ENCODE measurements at regions not wholly inside any gene's neighbourhood (a gene's known extent, or its start where the extent isn't known, plus 50 kb on each side); places are given as distances from the start of the nearest gene placed in this dataset.

DNA sequence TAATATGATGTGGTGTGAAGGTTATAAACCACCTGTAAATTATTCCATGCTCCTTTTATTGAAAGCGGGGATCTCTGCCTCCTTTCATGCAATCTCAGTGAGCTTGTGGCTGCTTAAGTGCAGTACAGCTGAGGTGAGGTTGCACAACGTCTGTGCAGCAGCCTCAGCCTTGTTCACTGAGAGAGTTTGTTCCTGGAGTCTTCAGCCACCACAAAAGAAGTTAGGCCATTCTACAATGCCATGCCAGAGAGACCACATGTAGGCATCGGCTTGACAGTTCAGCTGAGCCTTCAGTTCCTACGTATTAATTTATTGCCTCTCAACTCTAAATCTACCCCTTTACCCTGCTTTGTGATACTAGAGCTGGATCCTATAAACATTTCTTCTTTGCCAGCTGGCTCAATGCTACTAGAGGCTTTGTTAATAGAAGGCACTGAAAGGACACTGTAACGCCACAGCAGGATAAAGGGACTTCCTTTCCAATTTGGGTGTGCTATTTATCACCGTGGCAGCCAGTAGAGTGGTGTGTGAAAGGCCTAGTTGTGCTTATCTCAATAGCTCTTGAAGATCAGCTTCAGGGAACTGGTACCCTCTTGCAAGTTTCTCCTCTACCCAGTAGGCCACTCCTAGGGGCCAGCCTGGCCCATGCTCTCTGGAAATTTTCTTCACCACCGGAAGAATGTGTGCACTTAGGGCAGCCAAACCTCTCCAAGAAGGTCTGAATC, 337.7 kb downstream of the IPO8 start:
- DNase-seq (ENCODE audit: insufficient read length, low spot score) (no peak), FAIRE-seq (no peak)
- TF ChIP-seq POLR2A (IDR thresholded peaks at IDR 0.05; ENCODE audit: low read depth, low read length) = no peak
- TF ChIP-seq POLR2AphosphoS5 (IDR thresholded peaks at IDR 0.05; ENCODE audit: low read depth, low read length) = no peak
- TF ChIP-seq PAX5 (IDR thresholded peaks at IDR 0.05; ENCODE audit: insufficient read depth, low read length, severe bottlenecking) = no peak
- TF ChIP-seq TAF1 (IDR thresholded peaks at IDR 0.05; ENCODE audit: low read depth, low read length) = no peak

- no peak for DNase-seq (ENCODE audit: insufficient read length, low spot score)
- no peak for FAIRE-seq
- TF ChIP-seq SPI1 (IDR thresholded peaks at IDR 0.05; ENCODE audit: low read depth, low read length) (no peak), POU2F2 (IDR thresholded peaks at IDR 0.05; ENCODE audit: low read depth, low read length) (no peak), PAX5 (IDR thresholded peaks at IDR 0.05; ENCODE audit: insufficient read depth, low read length, severe bottlenecking) (no peak), TAF1 (IDR thresholded peaks at IDR 0.05; ENCODE audit: low read depth, low read length) (no peak), POLR2A (IDR thresholded peaks at IDR 0.05; ENCODE audit: low read depth, low read length) (no peak), POLR2AphosphoS5 (IDR thresholded peaks at IDR 0.05; ENCODE audit: low read depth, low read length) (no peak)
Measured at GRCh38 chr12:30345744-30346471, 349.8 kb downstream of the IPO8 start.

- no peak for FAIRE-seq
- no peak for DNase-seq (ENCODE audit: insufficient read length, low spot score)
- TF ChIP-seq POLR2AphosphoS5 (IDR thresholded peaks at IDR 0.05; ENCODE audit: low read depth, low read length) (no peak), TAF1 (IDR thresholded peaks at IDR 0.05; ENCODE audit: low read depth, low read length) (no peak), PAX5 (IDR thresholded peaks at IDR 0.05; ENCODE audit: insufficient read depth, low read length, severe bottlenecking) (no peak), POU2F2 (IDR thresholded peaks at IDR 0.05; ENCODE audit: low read depth, low read length) (no peak), SPI1 (IDR thresholded peaks at IDR 0.05; ENCODE audit: low read depth, low read length) (no peak), POLR2A (IDR thresholded peaks at IDR 0.05; ENCODE audit: low read depth, low read length) (no peak)
Measured at GRCh38 chr12:30330565-30330964, 365.1 kb downstream of the IPO8 start.

GRCh38 chr12:30329281-30329680, 366.4 kb downstream of the IPO8 start:
- TF ChIP-seq POLR2A (IDR thresholded peaks at IDR 0.05; ENCODE audit: low read depth, low read length) (no peak), PAX5 (IDR thresholded peaks at IDR 0.05; ENCODE audit: insufficient read depth, low read length, severe bottlenecking) (no peak), SPI1 (IDR thresholded peaks at IDR 0.05; ENCODE audit: low read depth, low read length) (no peak), POLR2AphosphoS5 (IDR thresholded peaks at IDR 0.05; ENCODE audit: low read depth, low read length) (no peak), POU2F2 (IDR thresholded peaks at IDR 0.05; ENCODE audit: low read depth, low read length) (no peak), TAF1 (IDR thresholded peaks at IDR 0.05; ENCODE audit: low read depth, low read length) (no peak)
- no peak for FAIRE-seq

GRCh38 chr12:30323008-30323407, 372.7 kb downstream of the IPO8 start:
- FAIRE-seq (no peak), DNase-seq (ENCODE audit: insufficient read length, low spot score) (no peak)
- TF ChIP-seq POU2F2 (IDR thresholded peaks at IDR 0.05; ENCODE audit: low read depth, low read length) (no peak), TAF1 (IDR thresholded peaks at IDR 0.05; ENCODE audit: low read depth, low read length) (no peak), POLR2A (IDR thresholded peaks at IDR 0.05; ENCODE audit: low read depth, low read length) (no peak), POLR2AphosphoS5 (IDR thresholded peaks at IDR 0.05; ENCODE audit: low read depth, low read length) (no peak), PAX5 (IDR thresholded peaks at IDR 0.05; ENCODE audit: insufficient read depth, low read length, severe bottlenecking) (no peak), SPI1 (IDR thresholded peaks at IDR 0.05; ENCODE audit: low read depth, low read length) (no peak)

More at GRCh38 chr12:30329281-30329680, 366.4 kb downstream of the IPO8 start:
- no peak for DNase-seq (ENCODE audit: insufficient read length, low spot score)

GRCh38 chr12:30320561-30320960, 375.1 kb downstream of the IPO8 start:
- no peak for TF ChIP-seq POLR2A (IDR thresholded peaks at IDR 0.05; ENCODE audit: low read depth, low read length)
- TF ChIP-seq POLR2AphosphoS5 (IDR thresholded peaks at IDR 0.05; ENCODE audit: low read depth, low read length) = no peak
- TF ChIP-seq PAX5 (IDR thresholded peaks at IDR 0.05; ENCODE audit: insufficient read depth, low read length, severe bottlenecking) = no peak
- TF ChIP-seq POU2F2 (IDR thresholded peaks at IDR 0.05; ENCODE audit: low read depth, low read length) = no peak
- TF ChIP-seq SPI1 (IDR thresholded peaks at IDR 0.05; ENCODE audit: low read depth, low read length) = no peak
- no peak for TF ChIP-seq TAF1 (IDR thresholded peaks at IDR 0.05; ENCODE audit: low read depth, low read length)
- no peak for DNase-seq (ENCODE audit: insufficient read length, low spot score)
- FAIRE-seq = no peak

GRCh38 chr12:30314506-30315100, 381.1 kb downstream of the IPO8 start:
- no peak for TF ChIP-seq TAF1 (IDR thresholded peaks at IDR 0.05; ENCODE audit: low read depth, low read length)
- no peak for TF ChIP-seq POLR2AphosphoS5 (IDR thresholded peaks at IDR 0.05; ENCODE audit: low read depth, low read length)
- no peak for TF ChIP-seq POU2F2 (IDR thresholded peaks at IDR 0.05; ENCODE audit: low read depth, low read length)
- TF ChIP-seq POLR2A (IDR thresholded peaks at IDR 0.05; ENCODE audit: low read depth, low read length) = no peak
- no peak for TF ChIP-seq SPI1 (IDR thresholded peaks at IDR 0.05; ENCODE audit: low read depth, low read length)
- no peak for TF ChIP-seq PAX5 (IDR thresholded peaks at IDR 0.05; ENCODE audit: insufficient read depth, low read length, severe bottlenecking)
- no peak for DNase-seq (ENCODE audit: insufficient read length, low spot score)
- no peak for FAIRE-seq

DNA sequence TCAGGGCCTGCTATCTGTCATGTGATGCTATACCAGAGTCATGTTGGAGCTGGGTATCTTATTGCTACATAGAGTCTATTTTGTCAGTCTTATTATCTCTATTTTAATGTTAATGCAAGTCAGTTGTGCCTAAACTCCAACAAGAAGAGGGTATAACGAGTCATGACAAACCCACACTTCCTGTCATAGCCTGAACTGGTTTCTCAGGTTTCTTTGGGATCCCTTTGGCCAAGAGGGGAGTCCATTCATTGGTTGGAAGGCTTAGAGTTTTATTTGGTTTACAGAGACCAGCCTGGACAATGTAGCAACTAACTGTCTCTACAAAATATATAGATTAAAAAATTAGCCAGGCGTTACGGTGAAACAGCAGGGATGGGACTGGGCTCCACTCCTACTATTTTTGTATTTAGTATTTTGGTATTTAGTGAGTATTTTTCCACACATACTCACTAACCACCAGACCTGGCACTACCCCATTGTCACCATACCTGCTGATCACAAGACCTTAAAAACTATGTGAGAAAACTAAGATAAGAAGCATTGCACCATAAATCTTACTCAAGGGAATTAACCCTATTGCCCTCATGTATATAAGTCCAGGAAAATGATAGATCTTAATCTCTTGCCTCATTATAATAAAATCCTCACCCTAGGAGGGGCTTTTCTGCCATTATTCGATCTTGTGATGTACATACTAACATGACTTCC, 387.5 kb downstream of the IPO8 start:
- FAIRE-seq = no peak

More for the DNA sequence above, 387.5 kb downstream of the IPO8 start:
- DNase-seq (ENCODE audit: insufficient read length, low spot score) = no peak
- TF ChIP-seq TAF1 (IDR thresholded peaks at IDR 0.05; ENCODE audit: low read depth, low read length) = no peak
- TF ChIP-seq POLR2AphosphoS5 (IDR thresholded peaks at IDR 0.05; ENCODE audit: low read depth, low read length) = no peak
- no peak for TF ChIP-seq SPI1 (IDR thresholded peaks at IDR 0.05; ENCODE audit: low read depth, low read length)
- TF ChIP-seq POU2F2 (IDR thresholded peaks at IDR 0.05; ENCODE audit: low read depth, low read length) = no peak
- TF ChIP-seq PAX5 (IDR thresholded peaks at IDR 0.05; ENCODE audit: insufficient read depth, low read length, severe bottlenecking) = no peak
- TF ChIP-seq POLR2A (IDR thresholded peaks at IDR 0.05; ENCODE audit: low read depth, low read length) = no peak

Measured in GM12891 (cell line).